ENCODE measurements at regions not wholly inside any gene's neighbourhood (a gene's known extent, or its start where the extent isn't known, plus 50 kb on each side); places are given as distances from the start of the nearest gene placed in this dataset.

DNA sequence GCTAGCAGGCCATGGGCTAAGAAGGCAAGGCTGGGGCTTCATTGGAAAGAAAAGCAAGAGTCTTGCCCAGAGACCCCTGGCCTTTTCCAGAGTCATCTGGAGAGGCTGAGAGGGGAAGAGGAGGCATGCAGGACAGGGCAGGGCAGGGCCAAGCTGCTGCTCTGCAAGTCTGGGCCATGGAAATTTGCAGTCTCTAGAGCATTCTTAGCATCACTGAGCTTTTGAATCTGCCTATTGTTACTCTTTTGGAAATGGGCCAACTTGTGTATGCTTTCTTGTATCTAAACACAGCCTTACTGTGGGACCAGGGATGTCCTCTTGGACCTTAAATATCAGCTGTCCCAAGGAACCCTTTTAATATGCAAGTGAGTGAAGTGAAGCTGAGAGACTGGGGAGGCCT lies 560.5 kb downstream of the MID1IP1 start:
- Histone ChIP-seq H3K4me2 (ENCODE audit: insufficient read depth, low read length) (no peak overlapping the region), H4K20me1 (replicated peaks; ENCODE audit: control insufficient read depth, insufficient read depth, low read length) (no peaks in the 10 kb centered on the region), H3K9ac (ENCODE audit: insufficient read depth in 1 of 2, low read depth in 2 of 2, low read length in 2 of 2) (no peak overlapping the region), H3K79me2 (ENCODE audit: control insufficient read depth, insufficient read depth, low read length) (no peaks in the 10 kb centered on the region), H3K4me3 (no peak overlapping the region), H3K27ac (ENCODE audit: extremely low read depth, low read depth, low read length) (no peak overlapping the region), H2AFZ (ENCODE audit: low read depth, low read length) (no peak overlapping the region), H3K4me1 (replicated peaks in 1 of 2; ENCODE audit: control insufficient read depth in 2 of 2, insufficient read depth in 2 of 2, low read length in 2 of 2) (no peaks in the 10 kb centered on the region), H3K9me1 (ENCODE audit: control insufficient read depth, insufficient read depth, low read length) (no peaks in the 10 kb centered on the region), H3K27me3 (ENCODE audit: control insufficient read depth in 2 of 2, insufficient read depth in 2 of 2, low read length in 2 of 2) (peaks cover 0 to 9% of the 10 kb centered on the region in 2 experiments; a peak in 1 of 5 replicates), H3K36me3 (ENCODE audit: control insufficient read depth, insufficient read depth, low read length) (no peaks in the 10 kb centered on the region), H3K9me3 (replicated peaks; ENCODE audit: control insufficient read depth, insufficient read depth, low read depth, low read length) (no peaks in the 10 kb centered on the region)
- ATAC-seq (no peak), FAIRE-seq (no peak), DNase-seq (ENCODE audit: extremely low read depth in 1 of 4, low spot score in 3 of 4) (no peak)
- no TSS peak for BruUV-seq (replicated peaks)
- TF ChIP-seq FOXA3 (CRISPR knock-in tag; conservative IDR thresholded peaks at IDR 0.05 in 1 of 2, IDR thresholded peaks at IDR 0.05 in 1 of 2) (no peak), NFRKB (IDR thresholded peaks at IDR 0.05; ENCODE audit: low read depth) (no peak), FOXJ2 (tag; IDR thresholded peaks at IDR 0.05) (no peak), SMARCA5 (IDR thresholded peaks at IDR 0.05) (no peak), NFIC (IDR thresholded peaks at IDR 0.05) (0 out of 2 replicates have a peak, but pooled peaks have one; percentile 7), ZNF12 (CRISPR knock-in tag; IDR thresholded peaks at IDR 0.05) (no peak)
- ChIA-PET CTCF (ENCODE audit: low intra/inter-chr PET ratio) (no interaction called here), POLR2A (interaction anchor here (0.6 kb wide), 1 partner anchor 573 kb away, joined by 3 read pairs; no protein-coding TSS in a partner anchor)
- in situ Hi-C loops (cut with MboI) (no loop called here), intact Hi-C loops (cut with micrococcal nuclease) (no loop called here)

DNA sequence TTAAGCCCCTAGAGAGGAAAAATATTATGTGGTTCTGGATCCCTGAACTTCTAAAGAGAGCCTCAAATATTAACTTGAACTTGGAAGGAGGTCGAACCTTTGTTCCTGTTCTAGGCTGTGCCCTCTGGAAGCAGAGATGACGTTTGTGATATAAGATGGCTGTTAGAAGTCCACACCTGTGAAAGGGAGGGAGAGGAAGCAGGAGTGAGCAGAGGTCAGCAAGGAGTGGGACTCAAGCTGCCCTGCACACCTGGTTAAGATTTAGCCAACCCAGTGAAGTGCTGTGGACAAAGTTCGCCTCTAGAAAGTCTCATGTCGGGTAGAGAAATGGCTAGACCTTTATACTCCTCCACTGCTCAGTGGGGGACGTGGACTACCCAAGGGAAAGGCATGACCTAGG lies 566.2 kb downstream of the MID1IP1 start:
- no peak overlapping the region for H3K4me3 ChIP-seq
- no peak overlapping the region for H3K27ac ChIP-seq (ENCODE audit: extremely low read depth, low read depth, low read length)
- CTCF ChIA-PET (ENCODE audit: low intra/inter-chr PET ratio), result no interaction called here
- no peaks in the 10 kb centered on the region for H3K79me2 ChIP-seq (ENCODE audit: control insufficient read depth, insufficient read depth, low read length)
- H2AFZ ChIP-seq (ENCODE audit: low read depth, low read length), result no peak overlapping the region
- no TSS peak for BruUV-seq (replicated peaks)
- H3K36me3 ChIP-seq (ENCODE audit: control insufficient read depth, insufficient read depth, low read length), result no peaks in the 10 kb centered on the region
- no peaks in the 10 kb centered on the region for H3K9me3 ChIP-seq (replicated peaks; ENCODE audit: control insufficient read depth, insufficient read depth, low read depth, low read length)
- no peak for ATAC-seq
- H4K20me1 ChIP-seq (replicated peaks; ENCODE audit: control insufficient read depth, insufficient read depth, low read length), result no peaks in the 10 kb centered on the region
- H3K9me1 ChIP-seq (ENCODE audit: control insufficient read depth, insufficient read depth, low read length), result no peaks in the 10 kb centered on the region
- WGBS (ENCODE audit: insufficient coverage, low coverage, missing lambda C conversion rate), result 2% methylated on average over 5 of the region's 5 CpGs
- peaks cover 0 to 4% of the 10 kb centered on the region in 2 experiments; a peak in 1 of 5 replicates for H3K27me3 ChIP-seq (ENCODE audit: control insufficient read depth in 2 of 2, insufficient read depth in 2 of 2, low read length in 2 of 2)
- in situ Hi-C loops (cut with MboI), result no loop called here
- no peaks in the 10 kb centered on the region for H3K4me1 ChIP-seq (replicated peaks in 1 of 2; ENCODE audit: control insufficient read depth in 2 of 2, insufficient read depth in 2 of 2, low read length in 2 of 2)
- POLR2A ChIA-PET, result no interaction called here
- no peak for FAIRE-seq
- intact Hi-C loops (cut with micrococcal nuclease), result no loop called here
- DNase-seq (ENCODE audit: extremely low read depth in 1 of 4, low spot score in 3 of 4), result no peak
- H3K4me2 ChIP-seq (ENCODE audit: insufficient read depth, low read length), result no peak overlapping the region
- no peak overlapping the region for H3K9ac ChIP-seq (ENCODE audit: insufficient read depth in 1 of 2, low read depth in 2 of 2, low read length in 2 of 2)
- TF ChIP-seq EZH2 (IDR thresholded peaks at IDR 0.05; ENCODE audit: borderline replicate concordance, low read depth, low read length) (no peak), SRSF1 (IDR thresholded peaks at IDR 0.05; ENCODE audit: low read depth, low read length) (no peak), ZBTB1 (CRISPR knock-in tag; IDR thresholded peaks at IDR 0.05; ENCODE audit: borderline replicate concordance, low read depth) (no peak), NFIX (CRISPR knock-in tag; IDR thresholded peaks at IDR 0.05; ENCODE audit: low read depth) (no peak)
- TF ChIP-seq, protein P1, sequence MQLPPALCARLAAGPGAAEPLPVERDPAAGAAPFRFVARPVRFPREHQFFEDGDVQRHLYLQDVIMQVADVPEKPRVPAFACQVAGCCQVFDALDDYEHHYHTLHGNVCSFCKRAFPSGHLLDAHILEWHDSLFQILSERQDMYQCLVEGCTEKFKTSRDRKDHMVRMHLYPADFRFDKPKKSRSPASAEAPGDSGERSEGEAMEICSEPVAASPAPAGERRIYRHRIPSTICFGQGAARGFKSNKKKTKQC (CRISPR knock-in tag; IDR thresholded peaks at IDR 0.05), result no peak
- TF ChIP-seq, protein P2, sequence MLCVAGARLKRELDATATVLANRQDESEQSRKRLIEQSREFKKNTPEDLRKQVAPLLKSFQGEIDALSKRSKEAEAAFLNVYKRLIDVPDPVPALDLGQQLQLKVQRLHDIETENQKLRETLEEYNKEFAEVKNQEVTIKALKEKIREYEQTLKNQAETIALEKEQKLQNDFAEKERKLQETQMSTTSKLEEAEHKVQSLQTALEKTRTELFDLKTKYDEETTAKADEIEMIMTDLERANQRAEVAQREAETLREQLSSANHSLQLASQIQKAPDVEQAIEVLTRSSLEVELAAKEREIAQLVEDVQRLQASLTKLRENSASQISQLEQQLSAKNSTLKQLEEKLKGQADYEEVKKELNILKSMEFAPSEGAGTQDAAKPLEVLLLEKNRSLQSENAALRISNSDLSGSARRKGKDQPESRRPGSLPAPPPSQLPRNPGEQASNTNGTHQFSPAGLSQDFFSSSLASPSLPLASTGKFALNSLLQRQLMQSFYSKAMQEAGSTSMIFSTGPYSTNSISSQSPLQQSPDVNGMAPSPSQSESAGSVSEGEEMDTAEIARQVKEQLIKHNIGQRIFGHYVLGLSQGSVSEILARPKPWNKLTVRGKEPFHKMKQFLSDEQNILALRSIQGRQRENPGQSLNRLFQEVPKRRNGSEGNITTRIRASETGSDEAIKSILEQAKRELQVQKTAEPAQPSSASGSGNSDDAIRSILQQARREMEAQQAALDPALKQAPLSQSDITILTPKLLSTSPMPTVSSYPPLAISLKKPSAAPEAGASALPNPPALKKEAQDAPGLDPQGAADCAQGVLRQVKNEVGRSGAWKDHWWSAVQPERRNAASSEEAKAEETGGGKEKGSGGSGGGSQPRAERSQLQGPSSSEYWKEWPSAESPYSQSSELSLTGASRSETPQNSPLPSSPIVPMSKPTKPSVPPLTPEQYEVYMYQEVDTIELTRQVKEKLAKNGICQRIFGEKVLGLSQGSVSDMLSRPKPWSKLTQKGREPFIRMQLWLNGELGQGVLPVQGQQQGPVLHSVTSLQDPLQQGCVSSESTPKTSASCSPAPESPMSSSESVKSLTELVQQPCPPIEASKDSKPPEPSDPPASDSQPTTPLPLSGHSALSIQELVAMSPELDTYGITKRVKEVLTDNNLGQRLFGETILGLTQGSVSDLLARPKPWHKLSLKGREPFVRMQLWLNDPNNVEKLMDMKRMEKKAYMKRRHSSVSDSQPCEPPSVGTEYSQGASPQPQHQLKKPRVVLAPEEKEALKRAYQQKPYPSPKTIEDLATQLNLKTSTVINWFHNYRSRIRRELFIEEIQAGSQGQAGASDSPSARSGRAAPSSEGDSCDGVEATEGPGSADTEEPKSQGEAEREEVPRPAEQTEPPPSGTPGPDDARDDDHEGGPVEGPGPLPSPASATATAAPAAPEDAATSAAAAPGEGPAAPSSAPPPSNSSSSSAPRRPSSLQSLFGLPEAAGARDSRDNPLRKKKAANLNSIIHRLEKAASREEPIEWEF (CRISPR knock-in tag; IDR thresholded peaks at IDR 0.05), result no peak
